ENCODE measurements at regions not wholly inside any gene's neighbourhood (a gene's known extent, or its start where the extent isn't known, plus 50 kb on each side); places are given as distances from the start of the nearest gene placed in this dataset.

DNA sequence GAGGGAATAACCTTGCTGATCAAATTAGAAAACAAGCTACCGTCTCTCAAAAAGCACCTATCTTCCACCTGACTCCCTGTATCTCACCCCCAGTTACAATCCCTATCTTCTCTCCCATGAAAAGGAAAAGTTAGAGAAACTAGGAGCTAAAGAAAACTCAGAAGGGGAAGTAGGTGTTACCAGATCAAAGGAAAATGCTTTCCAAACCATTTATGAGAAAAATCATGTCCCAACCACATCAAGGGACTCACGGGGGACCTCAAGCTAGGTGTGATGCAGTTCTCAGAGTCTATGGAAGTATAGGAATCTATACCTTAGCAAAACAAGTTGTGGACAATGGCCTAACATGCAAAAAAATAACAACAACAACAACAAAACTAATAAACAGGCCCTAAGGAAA lies 135.5 kb upstream of the RMP24 start:
- TF ChIP-seq, protein P1, sequence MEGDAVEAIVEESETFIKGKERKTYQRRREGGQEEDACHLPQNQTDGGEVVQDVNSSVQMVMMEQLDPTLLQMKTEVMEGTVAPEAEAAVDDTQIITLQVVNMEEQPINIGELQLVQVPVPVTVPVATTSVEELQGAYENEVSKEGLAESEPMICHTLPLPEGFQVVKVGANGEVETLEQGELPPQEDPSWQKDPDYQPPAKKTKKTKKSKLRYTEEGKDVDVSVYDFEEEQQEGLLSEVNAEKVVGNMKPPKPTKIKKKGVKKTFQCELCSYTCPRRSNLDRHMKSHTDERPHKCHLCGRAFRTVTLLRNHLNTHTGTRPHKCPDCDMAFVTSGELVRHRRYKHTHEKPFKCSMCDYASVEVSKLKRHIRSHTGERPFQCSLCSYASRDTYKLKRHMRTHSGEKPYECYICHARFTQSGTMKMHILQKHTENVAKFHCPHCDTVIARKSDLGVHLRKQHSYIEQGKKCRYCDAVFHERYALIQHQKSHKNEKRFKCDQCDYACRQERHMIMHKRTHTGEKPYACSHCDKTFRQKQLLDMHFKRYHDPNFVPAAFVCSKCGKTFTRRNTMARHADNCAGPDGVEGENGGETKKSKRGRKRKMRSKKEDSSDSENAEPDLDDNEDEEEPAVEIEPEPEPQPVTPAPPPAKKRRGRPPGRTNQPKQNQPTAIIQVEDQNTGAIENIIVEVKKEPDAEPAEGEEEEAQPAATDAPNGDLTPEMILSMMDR (IDR thresholded peaks at IDR 0.05): no peak
- no peak for TF ChIP-seq POLR2AphosphoS5 (IDR thresholded peaks at IDR 0.05; ENCODE audit: insufficient read depth in 1 of 2, low read depth in 1 of 2)

All from vagina (tissue), 2 donors.